Endothelial cell (in vitro differentiated cells): ENCODE measurements at regions not wholly inside any gene's neighbourhood (a gene's known extent, or its start where the extent isn't known, plus 50 kb on each side); places are given as distances from the start of the nearest gene placed in this dataset.

Experiments used
- DNase-seq: peaks from one replicate; pipeline ENCODE4 v3.0.0; 2021; ENCODE audit warnings: low spot score
- H3K27ac Mint-ChIP-seq: one replicate; pipeline ENCODE4 v1.8.0; 2021; ENCODE audit warnings: mixed read lengths, inconsistent platforms; ENCODE audit not compliant: unreplicated experiment
- H3K27me3 Mint-ChIP-seq: one replicate; pipeline ENCODE4 v1.8.0; 2021; ENCODE audit warnings: mild to moderate bottlenecking, moderate library complexity, mixed read lengths, inconsistent platforms; ENCODE audit not compliant: unreplicated experiment
- H3K36me3 Mint-ChIP-seq: one replicate; pipeline ENCODE4 v1.8.0; 2021; ENCODE audit warnings: mild to moderate bottlenecking, low read depth, mixed read lengths, inconsistent platforms; ENCODE audit not compliant: unreplicated experiment
- H3K4me1 Mint-ChIP-seq: one replicate; pipeline ENCODE4 v1.8.0; 2021; ENCODE audit warnings: mild to moderate bottlenecking, mixed read lengths, inconsistent platforms; ENCODE audit not compliant: unreplicated experiment
- H3K4me3 Mint-ChIP-seq: one replicate; pipeline ENCODE4 v1.8.0; 2021; ENCODE audit warnings: mild to moderate bottlenecking, mixed read lengths, inconsistent platforms; ENCODE audit not compliant: unreplicated experiment
- H3K9me3 Mint-ChIP-seq: one replicate; pipeline ENCODE4 v1.8.0; 2021; ENCODE audit warnings: mixed read lengths, inconsistent platforms; ENCODE audit not compliant: unreplicated experiment
- TF ChIP-seq, protein P1 (sequence below): fragments of 200-600 bp; sonication (generic); IDR thresholded peaks from one replicate; pipeline ENCODE4 v1.5.0; 2021; ENCODE audit warnings: antibody characterized with exemption; ENCODE audit not compliant: unreplicated experiment

DNA sequence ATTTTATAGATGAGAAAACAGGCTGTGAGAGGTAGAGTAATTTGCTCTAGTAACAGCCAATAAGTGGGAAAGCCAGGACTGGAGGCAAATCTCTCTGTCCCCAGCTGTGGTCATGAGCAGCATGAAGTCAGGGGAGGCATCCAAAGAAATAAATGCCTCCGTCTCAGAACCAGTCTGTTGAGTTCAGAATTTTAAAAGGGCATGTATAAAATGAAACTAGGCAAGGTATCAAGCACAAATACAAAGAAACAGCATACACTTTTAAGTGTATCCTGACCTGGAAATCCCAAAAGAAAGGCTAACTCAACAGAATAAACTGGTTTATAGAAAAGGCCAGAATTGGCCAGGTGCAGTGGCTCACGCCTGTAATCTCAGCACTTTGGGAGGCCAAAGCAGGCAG, 120.0 kb upstream of the B3GALT2 start:
- Mint-ChIP-seq H3K27me3 (peaks cover 2% of the 10 kb centered on the region), H3K4me1 (peaks cover 11% of the 10 kb centered on the region), H3K4me3 (no peak overlapping the region), H3K27ac (no peak overlapping the region), H3K36me3 (no peaks in the 10 kb centered on the region), H3K9me3 (no peaks in the 10 kb centered on the region)
- DNase-seq = no peak
- TF ChIP-seq, protein P1, sequence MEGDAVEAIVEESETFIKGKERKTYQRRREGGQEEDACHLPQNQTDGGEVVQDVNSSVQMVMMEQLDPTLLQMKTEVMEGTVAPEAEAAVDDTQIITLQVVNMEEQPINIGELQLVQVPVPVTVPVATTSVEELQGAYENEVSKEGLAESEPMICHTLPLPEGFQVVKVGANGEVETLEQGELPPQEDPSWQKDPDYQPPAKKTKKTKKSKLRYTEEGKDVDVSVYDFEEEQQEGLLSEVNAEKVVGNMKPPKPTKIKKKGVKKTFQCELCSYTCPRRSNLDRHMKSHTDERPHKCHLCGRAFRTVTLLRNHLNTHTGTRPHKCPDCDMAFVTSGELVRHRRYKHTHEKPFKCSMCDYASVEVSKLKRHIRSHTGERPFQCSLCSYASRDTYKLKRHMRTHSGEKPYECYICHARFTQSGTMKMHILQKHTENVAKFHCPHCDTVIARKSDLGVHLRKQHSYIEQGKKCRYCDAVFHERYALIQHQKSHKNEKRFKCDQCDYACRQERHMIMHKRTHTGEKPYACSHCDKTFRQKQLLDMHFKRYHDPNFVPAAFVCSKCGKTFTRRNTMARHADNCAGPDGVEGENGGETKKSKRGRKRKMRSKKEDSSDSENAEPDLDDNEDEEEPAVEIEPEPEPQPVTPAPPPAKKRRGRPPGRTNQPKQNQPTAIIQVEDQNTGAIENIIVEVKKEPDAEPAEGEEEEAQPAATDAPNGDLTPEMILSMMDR = no peak
